ENCODE measurements at regions not wholly inside any gene's neighbourhood (a gene's known extent, or its start where the extent isn't known, plus 50 kb on each side); places are given as distances from the start of the nearest gene placed in this dataset.

GRCh38 chr13:50535050-50535449 is 308.4 kb downstream of the DLEU7 start:
- H3K27ac Mint-ChIP-seq, result no peak overlapping the region

More at GRCh38 chr13:50535050-50535449, 308.4 kb downstream of the DLEU7 start:
- Histone ChIP-seq H3K9me3 (ENCODE audit: control insufficient read depth, low read depth, low read length) (no peaks in the 10 kb centered on the region), H3K9ac (ENCODE audit: extremely low read depth, insufficient read length, low read length) (no peak overlapping the region), H2AFZ (ENCODE audit: low read length) (no peak overlapping the region), H3K79me2 (ENCODE audit: insufficient read depth, low read length) (no peaks in the 10 kb centered on the region), H2AK5ac (ENCODE audit: insufficient read length, low read length) (no peak overlapping the region), H2BK15ac (ENCODE audit: low read depth, low read length) (no peak overlapping the region), H3K23ac (ENCODE audit: insufficient read length, low read depth, low read length) (no peak overlapping the region), H3K18ac (ENCODE audit: insufficient read length, low read depth, low read length) (no peak overlapping the region), H3K14ac (ENCODE audit: insufficient read depth, low read length) (no peak overlapping the region), H3K56ac (ENCODE audit: insufficient read length, low read depth, low read length) (no peak overlapping the region), H3K79me1 (ENCODE audit: insufficient read depth, low read depth, low read length, poor library complexity, severe bottlenecking) (no peaks in the 10 kb centered on the region), H2BK20ac (ENCODE audit: low read depth, low read length, poor library complexity, severe bottlenecking) (no peak overlapping the region), H4K8ac (replicated peaks; ENCODE audit: insufficient read length, low read depth, low read length) (no peak overlapping the region), H4K20me1 (ENCODE audit: control insufficient read depth, insufficient read depth, insufficient read length) (no peaks in the 10 kb centered on the region), H4K91ac (ENCODE audit: insufficient read length, low read depth, low read length) (no peak overlapping the region), H3K4me2 (ENCODE audit: insufficient read depth, insufficient read length, low read length) (no peak overlapping the region), H3T11ph (ENCODE audit: low read length) (no peak overlapping the region), H3K4ac (ENCODE audit: low read depth, low read length) (no peak overlapping the region), H2BK12ac (ENCODE audit: insufficient read length, low read depth, low read length) (no peak overlapping the region), H3K27ac (ENCODE audit: insufficient read length, low read depth, low read length) (no peak overlapping the region), H2BK120ac (ENCODE audit: low read depth, low read length, poor library complexity, severe bottlenecking) (no peak overlapping the region), H4K5ac (ENCODE audit: insufficient read length, low read depth, low read length) (no peak overlapping the region), H3K27me3 (ENCODE audit: insufficient read depth, low read length) (no peaks in the 10 kb centered on the region), H3K4me1 (ENCODE audit: insufficient read depth, low read length) (no peaks in the 10 kb centered on the region), H2BK5ac (ENCODE audit: insufficient read length, low read length) (no peak overlapping the region), H3K23me2 (ENCODE audit: insufficient read length, low read depth, low read length, poor library complexity, severe bottlenecking) (no peaks in the 10 kb centered on the region)
- DNase-seq, result no peak
- Mint-ChIP-seq H3K4me1 (no peaks in the 10 kb centered on the region; a peak in 1 of 4 replicates), H3K36me3 (ENCODE audit: insufficient read depth in 1 of 3, low read depth in 3 of 3) (peaks cover 24 to 28% (median 25%) of the 10 kb centered on the region in 3 experiments), H3K9me3 (peaks cover 28 to 29% of the 10 kb centered on the region in 2 experiments), H3K4me3 (no peak overlapping the region), H3K27me3 (ENCODE audit: low read depth) (no peaks in the 10 kb centered on the region)
- TF ChIP-seq, protein P1, sequence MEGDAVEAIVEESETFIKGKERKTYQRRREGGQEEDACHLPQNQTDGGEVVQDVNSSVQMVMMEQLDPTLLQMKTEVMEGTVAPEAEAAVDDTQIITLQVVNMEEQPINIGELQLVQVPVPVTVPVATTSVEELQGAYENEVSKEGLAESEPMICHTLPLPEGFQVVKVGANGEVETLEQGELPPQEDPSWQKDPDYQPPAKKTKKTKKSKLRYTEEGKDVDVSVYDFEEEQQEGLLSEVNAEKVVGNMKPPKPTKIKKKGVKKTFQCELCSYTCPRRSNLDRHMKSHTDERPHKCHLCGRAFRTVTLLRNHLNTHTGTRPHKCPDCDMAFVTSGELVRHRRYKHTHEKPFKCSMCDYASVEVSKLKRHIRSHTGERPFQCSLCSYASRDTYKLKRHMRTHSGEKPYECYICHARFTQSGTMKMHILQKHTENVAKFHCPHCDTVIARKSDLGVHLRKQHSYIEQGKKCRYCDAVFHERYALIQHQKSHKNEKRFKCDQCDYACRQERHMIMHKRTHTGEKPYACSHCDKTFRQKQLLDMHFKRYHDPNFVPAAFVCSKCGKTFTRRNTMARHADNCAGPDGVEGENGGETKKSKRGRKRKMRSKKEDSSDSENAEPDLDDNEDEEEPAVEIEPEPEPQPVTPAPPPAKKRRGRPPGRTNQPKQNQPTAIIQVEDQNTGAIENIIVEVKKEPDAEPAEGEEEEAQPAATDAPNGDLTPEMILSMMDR (conservative IDR thresholded peaks at IDR 0.05), result no peak

Data from H9 (cell line).